ENCODE measurements at regions not wholly inside any gene's neighbourhood (a gene's known extent, or its start where the extent isn't known, plus 50 kb on each side); places are given as distances from the start of the nearest gene placed in this dataset.

DNA sequence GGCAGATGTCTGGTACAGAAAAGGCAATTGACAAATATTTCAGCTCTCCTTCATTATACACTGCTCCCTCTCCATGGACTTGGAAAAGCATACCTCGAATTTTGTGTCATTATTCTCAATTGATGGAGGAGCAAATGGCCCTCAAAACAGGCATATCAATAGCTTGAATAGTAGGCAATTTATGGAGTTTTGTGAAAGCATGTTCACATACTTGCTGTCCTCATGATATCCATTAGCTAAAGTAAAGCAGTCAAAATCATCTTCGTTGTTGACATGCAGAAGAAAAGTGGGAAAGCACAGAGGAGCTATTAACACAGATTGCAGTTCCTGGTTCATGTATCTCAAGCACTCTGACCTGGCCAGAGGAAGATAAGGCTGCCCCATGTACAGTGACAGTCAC lies 472.8 kb downstream of the CCSER2 start:
- no peak overlapping the region for H3K27ac ChIP-seq
- 46 to 56% methylated on average over 2 of the region's 2 CpGs for WGBS, 2 donors
- H3K9me3 ChIP-seq, result no peaks in the 10 kb centered on the region
- H3K36me3 ChIP-seq, result no peaks in the 10 kb centered on the region
- intact Hi-C loops (cut with DNase I), result no loop called here
- TF ChIP-seq, protein P1, sequence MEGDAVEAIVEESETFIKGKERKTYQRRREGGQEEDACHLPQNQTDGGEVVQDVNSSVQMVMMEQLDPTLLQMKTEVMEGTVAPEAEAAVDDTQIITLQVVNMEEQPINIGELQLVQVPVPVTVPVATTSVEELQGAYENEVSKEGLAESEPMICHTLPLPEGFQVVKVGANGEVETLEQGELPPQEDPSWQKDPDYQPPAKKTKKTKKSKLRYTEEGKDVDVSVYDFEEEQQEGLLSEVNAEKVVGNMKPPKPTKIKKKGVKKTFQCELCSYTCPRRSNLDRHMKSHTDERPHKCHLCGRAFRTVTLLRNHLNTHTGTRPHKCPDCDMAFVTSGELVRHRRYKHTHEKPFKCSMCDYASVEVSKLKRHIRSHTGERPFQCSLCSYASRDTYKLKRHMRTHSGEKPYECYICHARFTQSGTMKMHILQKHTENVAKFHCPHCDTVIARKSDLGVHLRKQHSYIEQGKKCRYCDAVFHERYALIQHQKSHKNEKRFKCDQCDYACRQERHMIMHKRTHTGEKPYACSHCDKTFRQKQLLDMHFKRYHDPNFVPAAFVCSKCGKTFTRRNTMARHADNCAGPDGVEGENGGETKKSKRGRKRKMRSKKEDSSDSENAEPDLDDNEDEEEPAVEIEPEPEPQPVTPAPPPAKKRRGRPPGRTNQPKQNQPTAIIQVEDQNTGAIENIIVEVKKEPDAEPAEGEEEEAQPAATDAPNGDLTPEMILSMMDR (IDR thresholded peaks at IDR 0.05), result no peak
- TF ChIP-seq EP300 (IDR thresholded peaks at IDR 0.05), result no peak
- no peak for TF ChIP-seq POLR2A (IDR thresholded peaks at IDR 0.05)
- TF ChIP-seq POLR2AphosphoS5 (IDR thresholded peaks at IDR 0.05), result no peak
- no peak overlapping the region for H3K4me3 ChIP-seq
- H3K4me1 ChIP-seq, result no peaks in the 10 kb centered on the region
- no peak for DNase-seq
- H3K27me3 ChIP-seq, result no peaks in the 10 kb centered on the region

DNA sequence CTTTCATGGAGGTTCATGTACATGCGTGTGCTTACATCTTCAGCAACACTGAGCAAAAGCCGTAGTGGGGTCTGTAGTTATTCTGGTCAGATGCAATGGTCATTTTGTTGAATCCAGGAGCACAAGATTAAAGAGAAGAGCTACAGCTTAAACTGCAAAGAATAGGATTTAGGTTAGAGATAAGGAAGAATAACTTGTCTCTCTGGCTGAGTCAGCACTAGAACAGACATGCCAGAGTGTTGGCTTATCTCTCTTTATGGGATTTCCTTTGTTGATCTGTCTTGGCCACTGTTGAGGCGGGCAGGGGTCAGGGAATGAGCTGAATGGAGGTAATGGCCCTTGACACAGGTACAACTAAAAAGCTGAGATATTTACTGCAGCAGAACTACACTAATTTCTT lies 473.5 kb downstream of the CCSER2 start:
- Histone ChIP-seq H3K4me3 (no peak overlapping the region), H3K36me3 (no peaks in the 10 kb centered on the region), H3K27ac (no peak overlapping the region), H3K4me1 (no peaks in the 10 kb centered on the region), H3K9me3 (no peaks in the 10 kb centered on the region), H3K27me3 (no peaks in the 10 kb centered on the region)
- 68 to 77% methylated on average over 3 of the region's 3 CpGs for WGBS, 2 donors
- TF ChIP-seq EP300 (IDR thresholded peaks at IDR 0.05), result no peak
- intact Hi-C loops (cut with DNase I), result no loop called here
- no peak for DNase-seq

DNA sequence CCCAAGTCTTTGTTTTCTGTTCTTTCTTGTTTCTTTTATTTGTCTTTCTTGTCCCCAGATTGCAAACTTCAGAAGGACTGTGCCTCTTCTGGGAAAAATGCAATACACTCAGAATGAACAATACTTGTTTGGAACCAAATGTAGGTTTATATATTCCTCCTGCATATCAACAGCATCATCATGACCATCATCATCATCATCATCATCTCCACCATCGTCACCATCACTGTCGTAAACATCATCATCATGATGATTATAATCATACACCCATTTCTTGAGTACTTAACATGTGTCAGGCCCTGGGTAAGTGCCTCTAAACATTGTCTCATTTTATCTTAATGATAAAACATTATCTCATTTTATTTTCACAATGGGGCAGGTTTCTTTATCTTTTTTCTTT lies 476.8 kb downstream of the CCSER2 start:
- TF ChIP-seq, protein P1 (IDR thresholded peaks at IDR 0.05), result no peak
- TF ChIP-seq POLR2A (IDR thresholded peaks at IDR 0.05), result no peak
- no peak for TF ChIP-seq EP300 (IDR thresholded peaks at IDR 0.05)
- TF ChIP-seq POLR2AphosphoS5 (IDR thresholded peaks at IDR 0.05), result no peak
- H3K36me3 ChIP-seq, result no peaks in the 10 kb centered on the region
- 64 to 72% methylated on average over 2 of the region's 2 CpGs for whole genome bisulfite sequencing, 2 donors
- H3K9me3 ChIP-seq, result no peaks in the 10 kb centered on the region
- H3K27ac ChIP-seq, result no peak overlapping the region
- no peak for DNase-seq
- no peak overlapping the region for H3K4me3 ChIP-seq
- no peaks in the 10 kb centered on the region for H3K27me3 ChIP-seq
- intact Hi-C loops (cut with DNase I), result no loop called here
- H3K4me1 ChIP-seq, result no peaks in the 10 kb centered on the region

DNA sequence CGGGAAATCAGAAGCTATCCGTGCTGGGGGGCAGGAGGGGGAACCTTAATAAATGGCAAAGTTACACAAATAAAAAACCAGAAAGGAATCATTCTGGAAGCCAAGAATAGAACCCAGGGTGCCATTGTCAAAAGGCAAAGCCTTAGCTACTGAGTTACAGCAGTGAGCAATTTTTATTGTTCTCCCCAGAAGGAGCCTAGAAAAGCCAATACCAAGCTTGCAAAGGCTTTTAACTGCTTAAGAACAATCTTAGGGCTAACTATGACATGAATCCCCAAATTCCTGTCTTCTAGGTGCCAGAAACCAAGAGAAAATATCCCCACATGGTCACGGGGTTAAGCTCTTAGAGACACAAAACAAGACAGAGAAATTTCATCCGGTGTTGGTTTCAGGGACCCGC lies 482.7 kb downstream of the CCSER2 start:
- intact Hi-C loops (cut with DNase I), result no loop called here
- TF ChIP-seq EP300 (IDR thresholded peaks at IDR 0.05) (no peak), POLR2AphosphoS5 (IDR thresholded peaks at IDR 0.05) (no peak), POLR2A (IDR thresholded peaks at IDR 0.05) (no peak)
- TF ChIP-seq, protein P1 (IDR thresholded peaks at IDR 0.05), result no peak
- Histone ChIP-seq H3K27me3 (no peaks in the 10 kb centered on the region), H3K36me3 (no peaks in the 10 kb centered on the region), H3K4me1 (no peaks in the 10 kb centered on the region), H3K27ac (no peak overlapping the region), H3K9me3 (no peaks in the 10 kb centered on the region), H3K4me3 (no peak overlapping the region)
- DNase-seq, result no peak
- WGBS, 2 donors, result 66 to 68% methylated on average over 5 of the region's 5 CpGs

DNA sequence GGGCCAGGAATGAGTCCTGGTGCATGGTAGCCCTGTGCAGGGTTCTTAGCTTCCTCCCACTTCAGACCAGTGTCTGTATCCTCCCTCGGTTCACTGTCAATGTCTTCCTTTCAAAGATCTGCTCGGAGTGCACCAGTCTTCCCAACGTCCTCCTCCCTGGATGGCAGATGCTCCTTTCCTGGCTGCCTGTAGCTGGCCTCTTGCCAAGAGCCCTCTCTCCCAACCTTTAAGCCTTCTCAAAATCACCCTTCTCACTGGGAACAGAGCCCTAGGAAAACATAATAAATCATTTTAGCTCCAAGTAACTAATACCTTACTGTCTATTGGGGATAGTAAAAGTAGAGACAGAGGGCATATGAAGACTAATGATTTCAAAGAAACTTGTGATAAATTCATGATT lies 490.6 kb downstream of the CCSER2 start:
- no peak overlapping the region for H3K27ac ChIP-seq
- no peaks in the 10 kb centered on the region for H3K9me3 ChIP-seq
- H3K4me1 ChIP-seq, result no peaks in the 10 kb centered on the region
- H3K4me3 ChIP-seq, result no peak overlapping the region
- TF ChIP-seq, protein P1 (IDR thresholded peaks at IDR 0.05), result no peak
- no peak for TF ChIP-seq EP300 (IDR thresholded peaks at IDR 0.05)
- TF ChIP-seq POLR2AphosphoS5 (IDR thresholded peaks at IDR 0.05), result no peak
- TF ChIP-seq POLR2A (IDR thresholded peaks at IDR 0.05), result no peak
- intact Hi-C loops (cut with DNase I), result no loop called here
- 78 to 81% methylated on average over 3 of the region's 3 CpGs for WGBS, 2 donors
- H3K27me3 ChIP-seq, result no peaks in the 10 kb centered on the region
- DNase-seq, result no peak
- no peaks in the 10 kb centered on the region for H3K36me3 ChIP-seq
